Endodermal cell (in vitro differentiated cells): ENCODE measurements at regions not wholly inside any gene's neighbourhood (a gene's known extent, or its start where the extent isn't known, plus 50 kb on each side); places are given as distances from the start of the nearest gene placed in this dataset.

ENCODE experiments used
- DNase-seq: peaks from one replicate; pipeline ENCODE4 v3.0.0-alpha.2; 2017
- H3K27ac ChIP-seq: 2 replicates; pipeline ENCODE4 v1.5.1; 2013; ENCODE audit warnings: mild to moderate bottlenecking, low read depth, low read length, moderate library complexity
- H3K27me3 ChIP-seq: 2 replicates; pipeline ENCODE4 v1.6.1; 2013; ENCODE audit warnings: mild to moderate bottlenecking, low read length, moderate library complexity; ENCODE audit not compliant: insufficient read depth, control insufficient read depth, poor library complexity, severe bottlenecking
- H3K36me3 ChIP-seq: 2 replicates; pipeline ENCODE4 v1.7.0; 2013; ENCODE audit warnings: mild to moderate bottlenecking, low read length, moderate library complexity; ENCODE audit not compliant: control insufficient read depth, insufficient read depth
- H3K4me1 ChIP-seq: one replicate; pipeline ENCODE4 v1.7.0; 2013; ENCODE audit warnings: low read length; ENCODE audit not compliant: control insufficient read depth, insufficient read depth
- H3K4me3 ChIP-seq: 2 replicates; pipeline ENCODE4 v1.5.1; 2013; ENCODE audit warnings: mild to moderate bottlenecking, low read length, moderate library complexity
- H3K9ac ChIP-seq: 2 replicates; pipeline ENCODE4 v1.6.1; 2013; ENCODE audit warnings: mild to moderate bottlenecking, low read length, moderate library complexity; ENCODE audit not compliant: poor library complexity, severe bottlenecking; ENCODE audit errors: extremely low read depth
- H3K9me3 ChIP-seq: 2 replicates; pipeline ENCODE4 v1.6.1; 2013; ENCODE audit warnings: mild to moderate bottlenecking, low read length, moderate library complexity; ENCODE audit not compliant: control insufficient read depth
- H3K27ac Mint-ChIP-seq: 2 replicates; pipeline ENCODE4 v1.8.0; 2020; ENCODE audit warnings: mixed read lengths
- H3K27me3 Mint-ChIP-seq: 2 replicates; pipeline ENCODE4 v1.8.0; 2021; ENCODE audit warnings: mild to moderate bottlenecking, mixed read lengths; ENCODE audit not compliant: insufficient read depth
- H3K36me3 Mint-ChIP-seq: 2 replicates; pipeline ENCODE4 v1.8.0; 2020; ENCODE audit warnings: low read depth, mixed read lengths
- H3K4me1 Mint-ChIP-seq: 2 replicates; pipeline ENCODE4 v1.8.0; 2020; ENCODE audit warnings: mixed read lengths
- H3K4me3 Mint-ChIP-seq: 2 replicates; pipeline ENCODE4 v1.8.0; 2020; ENCODE audit warnings: mild to moderate bottlenecking, moderate library complexity, mixed read lengths
- H3K9me3 Mint-ChIP-seq: 2 replicates; pipeline ENCODE4 v1.8.0; 2020; ENCODE audit warnings: mild to moderate bottlenecking, mixed read lengths
- CTCF ChIP-seq: fragments of 200-600 bp; sonication (generic); conservative IDR thresholded peaks from 2 replicates; pipeline ENCODE4 v1.5.0; 2021; ENCODE audit warnings: antibody characterized with exemption, mild to moderate bottlenecking
- WGBS, 2 experiments: methylation state at CpG; one replicate each; pipeline versions ENCODE4 v1.1.5 to v1.1.7; 2013; ENCODE audit warnings: missing lambda C conversion rate in 2 of 2, mixed read lengths in 1 of 2; ENCODE audit not compliant: insufficient coverage in 1 of 2, insufficient read length in 1 of 2; 5-methylcytosine and 5-hydroxymethylcytosine counted together

GRCh38 chrX:63959975-63960374, 175.0 kb upstream of the ARHGEF9 start:
- Histone ChIP-seq H3K9ac (no peak overlapping the region), H3K27me3 (no peaks in the 10 kb centered on the region), H3K4me1 (no peaks in the 10 kb centered on the region), H3K9me3 (no peaks in the 10 kb centered on the region), H3K36me3 (no peaks in the 10 kb centered on the region), H3K27ac (no peak overlapping the region), H3K4me3 (no peak overlapping the region)
- Mint-ChIP-seq H3K4me1 (peaks cover 8% of the 10 kb centered on the region), H3K36me3 (no peaks in the 10 kb centered on the region), H3K27me3 (no peaks in the 10 kb centered on the region), H3K27ac (no peak overlapping the region), H3K4me3 (no peak overlapping the region), H3K9me3 (peaks cover 47% of the 10 kb centered on the region)
- TF ChIP-seq CTCF = no peak
- no peak for DNase-seq

GRCh38 chrX:63958134-63958865, 173.3 kb upstream of the ARHGEF9 start:
- H3K27me3 Mint-ChIP-seq = no peaks in the 10 kb centered on the region
- no peak for DNase-seq
- Histone ChIP-seq H3K9me3 (no peaks in the 10 kb centered on the region), H3K4me3 (no peak overlapping the region), H3K27ac (no peak overlapping the region), H3K4me1 (no peaks in the 10 kb centered on the region), H3K27me3 (no peaks in the 10 kb centered on the region), H3K9ac (no peak overlapping the region), H3K36me3 (no peaks in the 10 kb centered on the region)
- peaks cover 8% of the 10 kb centered on the region for H3K4me1 Mint-ChIP-seq
- no peak overlapping the region for H3K4me3 Mint-ChIP-seq
- peaks cover 50% of the 10 kb centered on the region for H3K9me3 Mint-ChIP-seq
- no peaks in the 10 kb centered on the region for H3K36me3 Mint-ChIP-seq
- no peak overlapping the region for H3K27ac Mint-ChIP-seq
- WGBS, 2 experiments = 86% methylated on average over 1 of the region's 2 CpGs; no CpG with 5 or more reads in 1 of the 2 experiments
- no peak for TF ChIP-seq CTCF

GRCh38 chrX:63935835-63936234, 150.8 kb upstream of the ARHGEF9 start:
- H3K4me3 ChIP-seq = no peak overlapping the region
- no peaks in the 10 kb centered on the region for H3K27me3 ChIP-seq
- Mint-ChIP-seq H3K36me3 (no peaks in the 10 kb centered on the region), H3K27ac (no peak overlapping the region), H3K4me1 (peaks cover 12% of the 10 kb centered on the region), H3K9me3 (peaks cover 62% of the 10 kb centered on the region), H3K27me3 (no peaks in the 10 kb centered on the region), H3K4me3 (no peak overlapping the region)
- 100% methylated on average over 1 of the region's 2 CpGs; no CpG with 5 or more reads in 1 of the 2 experiments for WGBS, 2 experiments
- H3K9me3 ChIP-seq = no peaks in the 10 kb centered on the region
- DNase-seq = no peak
- H3K27ac ChIP-seq = no peak overlapping the region
- TF ChIP-seq CTCF = no peak
- H3K36me3 ChIP-seq = no peaks in the 10 kb centered on the region
- H3K9ac ChIP-seq = no peak overlapping the region
- H3K4me1 ChIP-seq = no peaks in the 10 kb centered on the region
